Activated effector memory CD4-positive, alpha-beta T cell treated with anti-CD3 and anti-CD28 coated beads, Interleukin-2, amount 50 U/mL, for 16 hours (primary cell): ENCODE measurements at regions not wholly inside any gene's neighbourhood (a gene's known extent, or its start where the extent isn't known, plus 50 kb on each side); places are given as distances from the start of the nearest gene placed in this dataset.
"Not testable (repeated sequence)": the region's sequence is repeated elsewhere in the genome, so short reads cannot be mapped to it uniquely, and the experiment has no call there.

ENCODE experiments used
- DNase-seq: peaks from one replicate; pipeline ENCODE4 v3.0.0-alpha.2; 2020

DNA sequence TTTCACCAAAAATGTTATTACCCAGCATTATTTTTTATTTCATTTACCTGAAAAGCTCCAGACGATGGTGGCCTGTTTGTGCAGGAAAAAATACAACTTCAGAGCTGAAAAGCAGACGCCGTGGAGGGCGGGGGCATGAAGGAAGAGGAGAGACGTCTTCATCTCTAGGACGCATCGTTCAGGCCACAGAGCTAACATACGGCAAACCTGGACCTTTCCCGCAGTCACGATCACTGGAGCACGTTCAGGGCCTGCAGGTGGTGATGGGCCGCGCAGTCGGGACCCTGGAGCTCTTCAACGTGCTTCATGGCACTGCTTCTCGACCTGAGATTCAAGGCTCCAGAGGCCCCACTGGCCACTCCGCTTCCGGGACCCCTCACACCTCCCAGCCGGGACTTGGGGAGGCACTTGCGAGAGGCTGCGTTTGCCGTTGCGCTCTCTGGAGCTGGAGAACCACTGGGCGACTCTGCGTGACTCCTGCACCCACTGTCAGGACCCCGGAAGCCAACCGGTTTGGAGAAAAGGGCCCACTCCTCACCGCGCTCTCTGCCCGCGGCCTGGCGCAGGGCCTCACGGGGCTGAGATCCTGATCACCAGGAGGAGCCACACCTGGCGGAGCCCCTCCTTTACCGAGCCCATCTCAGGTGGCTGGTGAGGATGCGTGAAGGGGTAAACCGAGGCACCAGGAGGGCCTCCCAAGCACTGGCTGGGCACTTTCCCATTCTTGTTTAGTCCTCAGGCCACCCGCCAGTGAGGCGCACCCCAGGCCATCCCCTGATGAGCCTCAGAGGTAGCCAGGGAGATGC is 164.4 kb upstream of the AFDN start:
- no peak for DNase-seq

DNA sequence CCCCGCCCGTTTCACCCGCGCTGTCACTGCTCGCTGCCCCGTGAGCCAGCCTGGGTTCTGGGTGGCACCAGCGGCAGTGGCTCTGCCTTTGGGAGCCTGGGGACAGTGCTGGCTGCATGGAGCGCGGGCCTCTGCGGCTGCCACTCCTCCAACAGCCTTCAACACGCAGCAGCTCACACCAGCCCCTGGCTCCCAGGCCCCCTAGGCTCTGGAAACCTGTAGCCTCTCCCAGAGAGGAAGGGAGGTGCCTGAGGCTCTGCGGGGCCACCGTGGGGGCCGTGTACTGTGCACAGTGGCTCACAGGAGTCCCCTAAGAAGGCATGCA is 163.9 kb upstream of the AFDN start:
- DNase-seq: no peak

DNA sequence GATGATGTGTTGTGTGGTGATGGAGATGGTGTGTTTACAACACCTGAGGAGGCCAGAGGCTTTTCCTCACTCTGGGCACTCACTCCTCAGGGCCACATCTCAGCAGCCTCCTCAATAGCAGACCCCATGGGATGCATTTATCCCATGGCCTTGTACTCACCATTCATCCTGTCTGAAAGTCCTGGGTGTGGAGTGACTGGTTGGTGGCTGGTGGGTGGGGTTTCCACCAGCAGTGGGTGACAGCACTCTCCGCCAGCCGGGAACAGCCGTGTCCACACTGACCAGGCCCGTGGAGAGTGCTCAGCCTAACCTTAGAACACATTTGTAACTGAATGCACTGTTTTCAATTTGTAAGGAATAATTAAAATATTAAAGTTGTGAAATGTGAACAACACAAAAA is 163.4 kb upstream of the AFDN start:
- no peak for DNase-seq

DNA sequence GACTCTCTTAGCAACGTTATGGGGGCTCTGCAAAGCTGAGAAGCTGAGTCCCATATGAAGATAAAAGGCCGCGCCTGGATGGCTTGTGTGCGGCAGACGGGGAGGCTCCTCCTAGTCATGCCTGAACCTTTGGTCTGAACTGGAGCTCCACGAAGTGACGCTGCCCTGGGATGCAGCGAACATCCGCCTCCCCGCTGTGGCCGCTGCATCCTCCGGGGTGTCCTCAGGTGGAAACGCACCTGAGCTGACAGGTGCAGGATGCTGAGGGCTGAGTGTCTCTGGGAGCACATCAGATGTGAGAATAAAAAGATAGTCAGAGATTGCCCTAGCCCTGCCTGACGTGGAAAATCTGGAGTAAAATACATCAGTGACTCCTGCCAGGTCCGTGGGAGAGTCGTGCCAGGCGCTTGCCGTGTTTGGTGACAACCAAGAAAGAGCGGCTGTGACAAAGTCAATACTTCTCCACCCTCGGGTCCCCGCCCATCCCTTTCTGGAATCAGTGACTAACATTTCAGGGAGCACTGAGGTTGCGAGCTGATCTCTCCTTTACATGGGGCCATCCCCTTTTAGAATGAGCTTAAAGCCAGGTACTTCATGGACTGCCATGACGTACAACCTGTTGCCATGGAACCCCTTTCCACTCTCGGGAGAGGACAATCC is 162.8 kb upstream of the AFDN start:
- no peak for DNase-seq

DNA sequence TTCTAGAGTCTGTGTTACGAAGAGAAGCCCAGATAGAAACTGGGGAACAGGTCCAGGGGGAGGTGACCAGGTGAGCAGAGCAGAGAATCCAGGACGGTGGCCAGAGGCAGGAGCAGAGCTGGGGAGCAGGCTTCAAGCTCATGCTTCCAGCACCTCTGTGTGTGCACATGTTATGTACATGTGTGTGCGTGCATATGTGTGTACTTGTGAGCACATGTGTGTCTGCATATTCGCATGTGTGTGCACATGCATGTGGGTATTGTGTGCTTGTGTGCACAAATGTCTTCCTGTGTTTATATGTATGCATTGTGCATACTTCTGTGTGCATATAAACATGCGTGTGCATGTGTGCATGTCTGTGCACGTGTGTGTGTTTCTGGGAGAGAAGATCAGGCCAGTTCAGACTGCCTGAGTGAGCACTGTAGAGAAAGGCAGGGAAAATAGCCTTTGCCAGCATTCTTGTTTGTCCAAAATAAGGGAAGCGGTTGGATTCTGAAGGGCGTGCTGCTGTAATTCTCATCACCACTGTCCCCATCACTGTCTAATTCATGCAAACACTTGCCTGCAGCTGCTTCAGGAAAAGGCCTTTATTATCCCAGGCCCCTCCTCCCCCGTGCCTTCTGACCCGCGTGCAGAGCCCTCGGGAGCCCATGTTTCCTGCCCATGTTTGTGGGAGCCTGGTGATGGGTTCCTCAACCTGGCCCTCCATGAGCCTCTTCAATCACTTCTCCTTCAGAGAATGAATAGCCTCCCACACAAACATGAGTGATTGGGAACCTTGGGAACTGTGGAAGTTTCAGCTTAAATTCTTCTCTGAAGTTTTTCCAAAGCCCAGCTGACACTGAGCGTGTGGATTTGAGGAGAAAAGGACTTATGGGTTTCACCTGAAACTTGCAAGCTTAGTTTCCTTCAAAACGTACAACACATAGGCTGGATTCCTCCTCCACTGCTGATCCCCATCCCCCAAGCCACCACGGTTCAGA is 161.7 kb upstream of the AFDN start:
- DNase-seq: no peak

DNA sequence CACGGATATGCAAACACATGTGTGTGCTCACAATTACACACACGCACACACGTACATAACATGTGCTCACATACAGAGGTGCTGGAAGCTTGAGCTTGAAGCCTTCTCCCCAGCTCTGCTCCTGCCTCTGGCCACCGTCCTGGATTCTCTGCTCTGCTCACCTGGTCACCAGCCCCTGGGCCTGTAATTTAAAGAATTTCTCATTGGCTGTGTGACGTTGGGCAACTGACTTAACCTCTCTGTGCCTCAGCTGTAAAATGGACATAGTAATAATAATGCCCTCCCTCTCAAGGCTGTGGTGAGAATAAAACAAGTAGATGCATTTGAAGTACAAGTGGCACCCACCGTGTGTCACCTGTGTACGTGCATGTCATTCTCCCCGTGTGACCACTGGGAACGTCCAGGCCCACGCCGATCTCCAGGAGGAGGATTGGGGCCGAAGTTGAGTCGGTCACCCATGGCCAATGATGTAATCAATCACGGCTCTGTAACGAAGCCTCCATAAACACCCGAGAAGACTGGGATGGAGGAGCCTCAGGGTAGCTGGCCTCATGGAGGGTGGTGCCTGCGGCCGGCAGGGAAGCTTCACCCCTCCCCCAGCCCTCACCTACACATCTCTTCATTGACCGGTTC is 160.9 kb upstream of the AFDN start:
- DNase-seq: no peak

DNA sequence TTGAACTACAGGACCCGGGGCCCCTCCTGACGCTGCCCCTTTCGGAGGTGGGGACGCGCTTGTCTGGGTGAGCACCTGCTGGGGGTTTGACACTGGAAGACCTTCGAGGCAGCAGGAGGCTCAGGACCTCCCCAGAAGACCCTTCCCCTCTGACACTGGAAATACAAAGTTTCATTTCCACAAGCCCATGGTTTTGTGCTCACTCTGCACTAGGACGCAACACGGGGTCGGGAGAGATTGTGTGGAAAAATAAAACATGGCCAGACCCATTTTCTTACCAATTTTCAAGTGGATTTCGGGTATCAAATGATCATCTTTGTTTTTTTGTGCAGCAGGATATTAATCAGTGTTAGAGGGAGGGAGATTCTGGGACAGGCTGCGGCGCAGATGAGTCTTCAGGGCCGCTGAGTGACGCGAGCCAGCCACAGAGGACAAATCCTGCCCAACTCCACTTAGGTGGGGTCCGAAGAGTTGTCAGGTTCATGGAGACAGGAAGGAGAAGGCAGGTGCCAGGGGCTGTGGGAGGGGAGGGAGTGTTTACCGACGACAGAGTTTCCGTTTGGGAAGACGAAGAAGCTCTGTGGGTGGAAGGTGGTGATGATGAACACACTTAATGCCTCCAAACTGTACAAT is 160.0 kb upstream of the AFDN start:
- DNase-seq: no peak

DNA sequence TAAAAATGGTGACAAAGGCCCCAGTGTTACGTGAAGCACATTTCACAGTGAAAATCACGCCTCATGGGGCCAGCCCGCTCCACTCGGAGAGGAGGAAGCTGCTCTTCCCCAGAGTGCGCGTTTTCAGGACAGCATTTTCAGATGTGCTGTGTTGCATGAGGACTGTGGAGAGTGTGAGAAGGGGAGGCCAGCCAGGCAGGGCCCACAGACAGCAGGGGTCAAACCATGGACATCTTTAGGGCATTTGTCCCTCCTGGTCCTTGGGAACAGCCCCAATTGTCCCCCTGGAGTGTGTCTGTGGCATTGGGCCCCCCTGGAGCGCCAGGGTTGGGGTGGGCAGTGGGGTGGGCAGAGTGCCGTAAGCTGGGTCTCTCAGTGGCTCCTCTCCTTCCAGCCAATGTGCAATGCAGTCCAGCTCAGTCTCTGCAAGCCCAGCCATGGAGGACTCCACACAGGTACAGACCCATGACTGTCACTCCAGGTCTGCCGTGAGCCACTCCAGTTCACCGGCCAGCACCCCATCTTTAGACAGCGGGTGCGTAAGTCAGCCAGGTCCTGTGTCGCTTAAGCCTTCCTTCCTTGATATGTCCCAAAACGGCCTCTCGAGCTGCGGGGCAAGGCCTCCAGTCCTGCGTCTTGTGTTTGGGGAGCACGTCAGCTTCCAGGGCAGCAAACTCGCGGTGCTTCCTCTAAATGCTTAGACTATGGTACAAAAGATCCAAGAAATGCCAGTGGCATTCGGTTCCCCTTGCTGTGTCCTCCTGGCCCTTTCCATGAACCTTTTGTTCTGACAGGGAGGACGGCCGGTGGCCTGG is 159.3 kb upstream of the AFDN start:
- DNase-seq: no peak

DNA sequence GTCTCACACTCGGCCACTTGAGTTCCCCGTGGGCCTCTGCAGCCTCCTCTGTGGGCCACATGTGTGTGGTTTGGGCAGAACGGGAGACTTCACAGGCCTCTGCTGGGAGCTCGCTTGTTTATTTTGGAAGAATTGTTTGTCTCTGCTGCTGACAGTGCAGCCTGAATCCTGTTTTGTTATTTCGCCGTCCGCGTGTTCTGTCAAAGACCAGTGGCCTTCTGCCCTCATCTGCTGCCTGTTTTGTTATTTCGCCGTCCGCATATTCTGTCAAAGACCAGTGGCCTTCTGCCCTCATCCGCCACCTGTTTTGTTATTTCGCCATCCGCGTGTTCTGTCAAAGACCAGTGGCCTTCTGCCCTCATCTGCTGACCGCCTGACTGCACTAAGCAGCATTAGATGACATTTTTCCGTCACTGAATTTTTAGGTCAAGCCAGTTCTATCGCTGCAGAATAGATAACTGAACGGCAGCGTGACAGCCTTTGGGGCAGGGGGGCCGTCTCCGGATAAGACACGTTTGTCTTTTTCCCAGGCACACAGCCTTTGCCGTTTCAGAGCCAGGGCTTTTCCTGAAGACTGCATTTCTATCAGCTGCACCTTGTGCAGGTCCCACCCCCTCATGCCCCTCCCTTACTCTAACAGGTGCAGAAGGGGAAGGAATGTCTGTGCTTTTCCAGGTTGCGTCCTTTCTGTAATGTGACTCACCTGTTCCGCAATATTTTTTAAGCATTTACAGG is 158.5 kb upstream of the AFDN start:
- DNase-seq: no peak

DNA sequence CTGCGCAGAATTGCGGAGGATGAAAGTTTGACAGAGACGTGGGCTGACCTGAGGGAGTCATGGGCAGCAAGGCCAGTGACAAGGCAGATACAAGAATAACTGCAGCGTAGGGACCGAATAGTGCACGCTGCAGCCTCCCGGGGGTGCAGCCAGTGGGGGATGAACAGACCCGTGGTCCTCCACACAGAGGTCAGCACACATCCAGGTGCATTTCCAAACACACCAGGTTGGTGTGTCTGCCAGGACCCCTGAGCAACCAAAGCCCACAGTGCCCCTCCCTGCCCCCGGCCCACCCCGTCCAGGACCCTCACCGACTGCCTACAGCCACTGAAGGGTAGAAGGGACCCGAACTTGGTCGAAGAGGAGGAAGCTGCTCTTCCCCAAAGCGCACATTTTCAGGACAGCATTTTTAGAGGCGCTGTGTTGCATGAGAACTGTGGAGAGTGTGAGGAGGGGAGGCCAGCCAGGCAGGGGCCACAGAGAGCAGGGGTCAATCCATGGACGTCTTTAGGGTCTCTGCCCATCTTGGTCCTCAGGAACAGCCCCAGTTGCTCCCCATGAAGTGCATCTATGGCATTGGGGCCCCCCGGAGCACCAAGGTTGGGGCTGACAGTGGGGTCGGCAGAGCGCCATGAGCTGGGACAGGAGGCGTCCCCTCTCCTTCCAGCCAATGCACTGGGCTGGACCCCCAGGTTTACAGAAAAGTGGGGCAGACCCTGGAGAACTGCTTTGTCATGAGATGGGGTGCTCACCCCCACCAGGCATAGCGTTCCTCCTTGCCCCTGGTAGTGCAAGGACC is 157.8 kb upstream of the AFDN start:
- no peak for DNase-seq

DNA sequence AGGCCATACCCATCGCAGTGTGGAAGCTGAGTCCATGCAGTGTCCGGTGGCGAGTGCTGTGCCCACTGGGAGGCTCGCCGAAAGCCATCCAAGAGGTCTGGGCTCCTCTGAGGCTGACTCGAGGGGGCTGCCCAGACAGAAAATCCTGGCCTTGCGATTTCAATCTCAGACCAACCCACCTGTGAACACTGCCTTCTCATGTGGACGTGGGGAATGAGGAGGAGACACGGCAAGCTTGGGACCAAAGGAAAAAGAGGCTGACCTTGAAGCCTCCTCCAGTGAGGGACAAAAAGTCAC is 157.2 kb upstream of the AFDN start:
- DNase-seq: no peak

DNA sequence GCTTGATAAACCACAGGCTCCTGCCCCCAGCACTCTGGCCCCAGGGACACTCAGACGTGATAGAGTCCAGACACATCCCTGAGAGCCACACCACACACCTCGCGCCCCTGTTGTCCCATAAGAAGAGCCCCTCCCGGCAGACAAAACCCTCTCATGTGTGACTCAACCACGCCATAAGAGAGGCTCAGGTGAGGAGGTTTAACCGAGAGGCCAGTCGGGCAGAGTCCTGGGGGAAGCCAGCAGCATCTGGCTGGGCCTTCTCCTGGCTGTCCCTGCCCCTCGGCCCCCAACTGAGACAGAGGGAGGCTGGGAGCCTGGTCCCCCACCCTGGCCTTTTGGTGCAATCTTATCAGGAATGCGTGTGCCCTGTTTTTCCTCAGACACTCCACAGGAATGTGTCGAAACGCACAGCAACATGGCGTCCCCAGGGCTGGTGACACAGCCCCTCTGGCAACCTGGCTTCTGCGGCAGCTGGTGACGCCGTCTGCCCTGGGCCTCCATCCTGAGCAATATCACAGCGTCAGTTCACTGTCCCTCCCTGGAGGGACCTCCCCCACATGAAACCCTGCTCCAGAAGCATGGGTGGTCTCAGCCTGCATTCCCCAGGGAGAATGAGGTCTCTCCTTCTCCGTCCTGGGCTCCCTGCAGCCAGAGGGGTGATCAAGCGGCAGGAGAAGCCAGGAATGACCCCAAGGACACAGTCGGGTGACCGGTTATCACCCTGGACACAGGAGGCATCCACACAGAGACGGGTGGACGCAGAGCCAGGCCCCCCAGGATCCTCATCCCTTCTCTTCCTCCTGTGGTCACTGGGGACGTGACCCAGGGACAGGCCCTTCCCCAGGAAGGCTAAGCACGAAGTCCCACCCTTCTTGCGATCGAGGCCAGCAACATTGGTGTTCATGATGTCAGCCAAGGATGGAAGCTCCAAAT is 156.6 kb upstream of the AFDN start:
- no peak for DNase-seq

DNA sequence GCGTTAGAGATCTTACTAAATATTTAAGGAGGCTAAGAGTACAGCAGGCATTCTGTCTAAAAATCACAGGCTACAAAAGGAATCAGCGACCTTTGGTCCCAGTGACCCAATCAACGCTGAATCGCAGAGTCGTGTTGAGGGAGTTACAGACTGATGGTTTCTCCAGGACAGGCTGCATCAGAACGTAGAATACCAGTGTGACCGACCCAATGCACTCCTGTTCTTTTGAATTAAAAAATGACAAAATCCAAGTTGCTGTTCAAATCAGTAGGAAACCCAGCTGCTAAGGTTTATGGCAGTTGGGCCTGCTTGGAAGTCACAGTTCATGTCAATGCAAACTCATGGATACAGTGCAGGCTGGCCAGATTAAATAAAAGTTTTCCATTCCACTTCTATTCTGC is 155.8 kb upstream of the AFDN start:
- no peak for DNase-seq

DNA sequence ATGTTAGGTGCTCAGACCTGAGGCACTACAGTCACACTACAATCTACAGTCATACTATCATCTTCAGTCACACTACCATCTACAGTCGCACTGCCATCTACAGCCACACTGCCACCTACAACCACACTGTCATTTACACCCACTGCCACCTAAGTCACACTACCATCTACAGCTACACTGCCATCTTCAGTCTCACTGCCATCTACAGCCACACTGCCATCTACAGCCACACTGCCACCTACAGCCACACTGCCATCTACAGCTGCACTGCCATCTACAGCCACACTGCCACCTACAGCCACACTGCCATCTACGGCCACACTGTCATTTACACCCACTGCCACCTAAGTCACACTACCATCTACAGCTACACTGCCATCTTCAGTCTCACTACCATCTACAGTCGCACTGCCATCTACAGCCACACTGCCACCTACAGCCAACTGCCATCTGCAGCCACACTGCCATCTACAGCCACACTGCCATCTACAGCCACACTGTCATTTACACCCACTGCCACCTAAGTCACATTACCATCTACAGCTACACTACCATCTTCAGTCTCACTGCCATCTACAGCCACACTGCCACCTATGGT is 155.2 kb upstream of the AFDN start:
- not testable (repeated sequence) for DNase-seq

DNA sequence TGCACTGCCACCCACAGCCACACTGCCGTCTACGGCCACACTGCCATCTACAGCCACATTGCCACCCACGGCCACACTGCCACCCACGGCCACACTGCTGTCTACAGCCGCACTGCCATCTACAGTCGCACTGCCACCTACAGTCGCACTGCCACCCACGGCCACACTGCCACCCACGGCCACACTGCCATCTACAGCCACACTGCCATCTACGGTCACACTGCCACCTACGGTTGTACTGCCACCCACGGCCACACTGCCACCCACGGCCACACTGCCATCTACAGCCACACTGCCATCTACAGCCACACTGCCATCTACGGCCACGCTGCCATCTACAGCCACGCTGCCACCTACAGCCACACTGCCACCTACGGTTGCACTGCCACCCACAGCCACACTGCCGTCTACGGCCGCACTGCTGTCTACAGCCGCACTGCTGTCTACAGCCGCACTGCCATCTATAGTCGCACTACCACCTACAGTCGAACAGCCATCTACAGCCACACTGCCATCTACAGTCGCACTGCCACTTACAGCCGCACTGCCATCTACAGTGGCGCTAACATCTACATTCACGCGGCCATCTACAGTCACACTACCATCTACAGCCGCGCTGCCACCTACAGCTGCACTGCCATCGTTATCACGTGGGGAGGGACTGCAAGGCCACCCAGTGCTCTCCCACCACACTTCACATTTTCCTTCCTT is 154.6 kb upstream of the AFDN start:
- DNase-seq: no peak

DNA sequence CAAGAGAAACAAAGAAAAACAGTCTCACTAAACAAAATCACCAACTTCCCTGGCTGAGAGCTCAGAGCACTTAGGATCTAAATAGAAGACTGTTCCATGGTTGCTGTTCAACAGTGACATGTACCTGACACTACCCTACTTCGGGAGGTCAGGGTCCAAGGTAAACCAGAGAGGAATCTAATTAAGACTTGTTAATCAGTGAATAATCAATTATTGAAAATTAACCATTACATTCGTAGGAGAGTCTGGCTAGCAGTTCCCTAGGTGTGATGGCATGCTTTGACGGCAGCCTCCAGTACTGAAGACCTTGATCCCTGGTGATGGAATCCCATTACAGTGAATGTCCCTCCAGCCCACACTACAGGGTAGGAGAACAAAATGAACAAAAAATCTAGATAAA is 154.0 kb upstream of the AFDN start:
- no peak for DNase-seq

DNA sequence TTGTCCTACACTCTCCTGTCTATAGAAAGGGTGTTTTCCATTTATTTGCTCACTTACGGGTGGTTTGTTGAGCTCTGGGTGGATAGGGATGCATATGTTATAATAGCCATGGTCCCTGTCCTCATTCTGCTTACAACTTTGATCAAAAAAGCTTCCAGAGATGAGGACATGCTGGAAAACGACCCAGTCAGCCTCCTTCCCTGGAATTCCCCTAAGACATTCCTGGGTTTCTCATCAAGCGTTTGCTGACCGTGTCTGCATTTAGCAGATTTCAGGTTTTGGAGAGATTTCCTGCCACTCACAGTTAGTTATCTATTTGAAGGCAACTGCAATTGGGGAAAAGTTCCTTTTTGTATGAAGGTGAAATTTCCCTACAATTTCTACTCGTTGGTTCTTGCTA is 152.8 kb upstream of the AFDN start:
- DNase-seq: no peak

DNA sequence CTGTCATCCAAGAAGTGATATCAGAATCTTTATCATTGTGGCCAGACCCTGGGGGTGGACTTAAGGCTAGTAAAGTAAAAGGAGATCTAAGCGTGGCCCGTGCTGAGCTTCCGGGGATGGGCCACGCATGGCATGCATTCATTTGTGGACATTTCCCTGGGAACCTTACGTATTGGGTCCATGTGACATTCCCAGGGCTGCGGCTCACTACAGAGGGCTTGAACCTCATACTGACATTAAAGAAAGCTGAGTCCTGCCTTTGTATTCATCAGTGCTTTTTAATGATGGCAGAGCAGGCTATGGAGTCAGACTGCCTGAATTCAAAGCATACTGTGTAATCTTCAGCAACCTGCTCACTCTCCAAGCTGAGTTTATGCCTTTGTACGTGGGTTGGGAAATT is 152.2 kb upstream of the AFDN start:
- DNase-seq: no peak
